Body of pancreas (tissue), 4 donors: ENCODE measurements at regions not wholly inside any gene's neighbourhood (a gene's known extent, or its start where the extent isn't known, plus 50 kb on each side); places are given as distances from the start of the nearest gene placed in this dataset.

Source experiments
- POLR2A ChIP-seq, 3 donors: fragments of 450-650 bp; IDR thresholded peaks; one replicate each; pipeline ENCODE4 v1.6.1; 2016; ENCODE audit warnings: antibody characterized with exemption in 3 of 3, mild to moderate bottlenecking in 2 of 3
- TF ChIP-seq, protein P1 (sequence below), 7 experiments: fragments of 450-650 bp in 4 of 7; fragments of 200-600 bp in 3 of 7; sonication (generic) in 3 of 7; IDR thresholded peaks; one replicate each; pipeline ENCODE4 v1.5.1; 2016 to 2019; ENCODE audit warnings: antibody characterized with exemption in 7 of 7

DNA sequence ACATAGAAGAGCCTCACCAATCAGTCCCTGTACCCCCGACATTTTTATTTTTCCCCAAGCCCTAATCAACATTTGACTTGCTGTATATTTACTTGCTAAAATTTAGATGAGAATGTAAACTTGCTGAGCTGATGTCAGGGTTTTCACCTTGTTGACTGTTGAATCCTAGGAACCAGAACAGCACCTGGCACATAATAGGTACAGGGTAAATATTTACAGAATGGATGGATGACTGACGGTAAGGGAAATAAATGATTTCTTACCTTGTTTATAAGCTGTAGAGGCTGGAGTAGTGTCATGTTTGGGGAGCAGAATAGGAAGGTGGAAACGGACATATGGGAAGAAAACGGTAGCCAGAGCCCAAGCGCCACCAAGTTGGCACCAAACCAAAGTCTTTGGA is 107.0 kb upstream of the NUDT12 start:
- TF ChIP-seq, protein P1, sequence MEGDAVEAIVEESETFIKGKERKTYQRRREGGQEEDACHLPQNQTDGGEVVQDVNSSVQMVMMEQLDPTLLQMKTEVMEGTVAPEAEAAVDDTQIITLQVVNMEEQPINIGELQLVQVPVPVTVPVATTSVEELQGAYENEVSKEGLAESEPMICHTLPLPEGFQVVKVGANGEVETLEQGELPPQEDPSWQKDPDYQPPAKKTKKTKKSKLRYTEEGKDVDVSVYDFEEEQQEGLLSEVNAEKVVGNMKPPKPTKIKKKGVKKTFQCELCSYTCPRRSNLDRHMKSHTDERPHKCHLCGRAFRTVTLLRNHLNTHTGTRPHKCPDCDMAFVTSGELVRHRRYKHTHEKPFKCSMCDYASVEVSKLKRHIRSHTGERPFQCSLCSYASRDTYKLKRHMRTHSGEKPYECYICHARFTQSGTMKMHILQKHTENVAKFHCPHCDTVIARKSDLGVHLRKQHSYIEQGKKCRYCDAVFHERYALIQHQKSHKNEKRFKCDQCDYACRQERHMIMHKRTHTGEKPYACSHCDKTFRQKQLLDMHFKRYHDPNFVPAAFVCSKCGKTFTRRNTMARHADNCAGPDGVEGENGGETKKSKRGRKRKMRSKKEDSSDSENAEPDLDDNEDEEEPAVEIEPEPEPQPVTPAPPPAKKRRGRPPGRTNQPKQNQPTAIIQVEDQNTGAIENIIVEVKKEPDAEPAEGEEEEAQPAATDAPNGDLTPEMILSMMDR (IDR thresholded peaks at IDR 0.05): no peak
- no peak for TF ChIP-seq POLR2A (IDR thresholded peaks at IDR 0.05)
